HG03095 (cell line): ENCODE measurements at regions not wholly inside any gene's neighbourhood (a gene's known extent, or its start where the extent isn't known, plus 50 kb on each side); places are given as distances from the start of the nearest gene placed in this dataset.
"Not testable (repeated sequence)": the region's sequence is repeated elsewhere in the genome, so short reads cannot be mapped to it uniquely, and the experiment has no call there.

Experiments used
- ATAC-seq: cut with Tn5 transposase; IDR thresholded peaks from one replicate; pipeline ENCODE4 v1.9.1; 2021; ENCODE audit warnings: moderate library complexity; ENCODE audit not compliant: unreplicated experiment

DNA sequence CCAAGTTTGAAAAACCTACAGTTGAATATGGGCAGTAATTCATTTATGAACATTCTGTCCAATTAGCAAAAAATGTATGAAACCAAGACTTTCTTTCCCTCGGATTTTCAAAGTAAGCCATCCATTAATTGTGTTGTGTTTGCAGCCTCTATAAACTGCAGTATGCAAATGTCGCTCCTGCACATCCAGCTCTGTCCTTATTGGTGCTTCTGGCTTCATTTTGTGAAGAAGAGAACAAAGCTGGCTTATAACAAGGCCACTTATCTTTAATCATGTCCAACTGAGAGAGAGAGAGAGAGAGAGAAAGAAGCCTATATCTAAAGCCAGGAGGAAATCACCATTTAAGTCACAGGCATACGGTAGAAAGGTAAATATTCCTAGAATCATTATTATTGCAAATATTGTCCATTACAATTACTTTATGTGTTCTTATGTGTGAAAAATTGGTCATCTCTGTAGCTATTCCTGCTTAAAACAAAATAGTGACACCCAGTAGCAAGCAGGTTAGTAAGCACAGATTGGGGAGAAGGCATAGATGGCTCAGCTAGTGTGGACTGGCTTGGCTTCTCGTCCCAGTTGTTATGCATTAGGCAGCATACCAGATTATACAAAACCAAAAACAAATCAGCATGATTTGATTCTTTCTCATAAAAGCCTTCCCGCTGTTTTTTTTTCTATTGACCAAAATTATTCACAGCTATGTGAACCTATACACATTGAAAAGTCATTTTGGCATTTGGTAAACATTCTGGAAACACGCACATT, 726.4 kb upstream of the SOX11 start:
- no peak for ATAC-seq

DNA sequence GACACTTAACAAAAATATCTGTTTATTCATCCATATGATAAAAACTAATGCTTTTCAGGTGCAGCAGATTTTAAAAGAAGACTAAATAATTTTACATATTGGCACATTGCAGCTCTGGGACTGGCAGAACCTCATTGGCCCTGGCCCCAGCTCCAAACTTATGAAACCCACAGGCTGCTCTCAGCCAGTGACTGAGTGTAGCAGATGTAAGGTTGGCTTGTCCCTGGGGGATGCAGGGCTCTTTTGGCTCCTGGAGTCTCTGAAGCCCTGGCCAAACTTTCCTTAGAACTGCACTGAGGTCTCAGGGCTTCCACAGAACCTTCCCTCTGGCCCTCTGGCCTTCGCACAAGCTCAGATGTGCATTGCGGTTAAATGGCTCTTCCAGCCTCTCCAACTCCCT, 725.0 kb upstream of the SOX11 start:
- ATAC-seq, result no peak

- no peak for ATAC-seq
Measured at GRCh38 chr2:4972472-4972871, 719.7 kb upstream of the SOX11 start.

GRCh38 chr2:4973354-4973753, 718.8 kb upstream of the SOX11 start:
- no peak for ATAC-seq

- no peak for ATAC-seq
Measured at GRCh38 chr2:4973973-4974372, 718.2 kb upstream of the SOX11 start.

DNA sequence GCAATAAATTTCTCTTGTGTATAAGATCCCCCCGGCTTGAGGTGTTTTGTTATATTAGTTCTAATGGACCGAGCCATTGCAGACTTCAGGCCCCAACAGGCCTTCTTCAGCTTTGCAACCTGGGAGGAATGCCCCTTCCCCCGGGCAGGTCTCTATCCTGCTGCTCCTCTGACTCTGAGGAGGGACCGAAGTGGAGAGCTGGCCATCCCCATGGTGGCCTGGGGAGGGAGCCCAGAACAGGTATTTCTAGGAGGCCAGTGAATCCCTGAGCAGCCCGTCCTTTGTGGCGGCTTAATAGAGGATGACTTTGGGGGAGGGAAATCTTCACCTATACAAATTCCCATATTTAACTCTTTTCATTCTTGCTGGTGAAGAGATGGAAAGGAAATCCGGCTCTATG, 715.8 kb upstream of the SOX11 start:
- no peak for ATAC-seq

GRCh38 chr2:4979111-4979510, 713.1 kb upstream of the SOX11 start:
- no peak for ATAC-seq

- ATAC-seq, result no peak
Measured at GRCh38 chr2:4980995-4981394, 711.2 kb upstream of the SOX11 start.

- ATAC-seq, result no peak
Measured at GRCh38 chr2:4981802-4982409, 710.3 kb upstream of the SOX11 start.

GRCh38 chr2:4988444-4988843, 703.7 kb upstream of the SOX11 start:
- not testable (repeated sequence) for ATAC-seq

DNA sequence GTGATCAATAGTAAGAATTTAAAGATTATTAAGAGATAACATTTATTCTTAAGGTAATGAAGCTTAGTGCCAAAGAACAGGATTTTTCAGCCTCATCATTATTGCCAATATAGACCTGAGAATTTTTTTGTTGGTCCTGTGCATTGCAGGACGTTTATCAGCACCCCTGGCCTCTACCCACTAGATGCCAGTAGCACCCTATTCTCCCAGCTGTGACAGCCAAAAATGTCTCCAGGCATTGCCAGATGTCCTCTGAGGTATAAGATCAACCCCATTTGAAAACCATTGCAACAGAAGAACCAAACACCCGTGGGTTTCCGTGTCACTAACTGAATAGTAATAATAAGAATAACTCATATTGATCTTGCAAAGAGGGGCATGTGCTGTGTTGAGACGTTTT, 700.0 kb upstream of the SOX11 start:
- no peak for ATAC-seq

DNA sequence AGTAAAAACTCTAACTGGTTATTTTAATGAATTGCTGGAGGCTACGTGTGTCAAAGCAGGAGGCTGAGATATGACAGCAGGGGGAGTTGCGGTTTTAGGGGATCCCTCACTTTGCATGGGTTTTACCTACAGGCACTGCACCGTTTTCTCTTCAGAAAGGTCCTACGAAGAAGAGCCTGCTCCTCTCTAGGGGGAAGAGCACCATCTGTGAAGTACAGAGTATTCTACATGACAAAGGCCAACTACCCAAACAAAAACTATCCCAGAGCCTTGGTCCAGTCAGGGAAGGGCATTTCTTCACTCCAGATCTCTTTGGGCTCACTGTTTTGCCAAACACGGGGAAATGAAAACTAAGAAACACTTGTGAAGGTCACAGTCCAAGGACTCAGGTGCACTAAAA, 696.7 kb upstream of the SOX11 start:
- no peak for ATAC-seq

DNA sequence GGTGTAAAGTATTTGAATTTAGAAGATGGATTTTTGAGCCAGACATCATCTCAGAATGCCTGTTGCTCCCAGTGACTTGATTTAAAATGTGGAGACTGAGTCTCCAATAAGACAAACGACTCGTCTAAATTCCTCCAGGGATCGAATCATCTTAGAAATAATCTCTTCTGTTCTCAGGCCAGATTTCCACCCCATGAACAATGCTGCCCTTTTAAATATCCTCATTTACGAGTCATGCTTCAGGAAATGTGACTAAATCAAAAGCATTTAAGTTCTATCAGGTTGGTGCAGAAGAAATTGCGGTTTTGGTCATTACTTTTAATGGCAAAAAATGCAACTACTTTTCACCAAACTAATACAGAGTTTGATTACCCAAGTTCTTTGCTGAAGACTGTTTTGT, 684.6 kb upstream of the SOX11 start:
- ATAC-seq, result no peak

GRCh38 chr2:5019324-5019723, 672.9 kb upstream of the SOX11 start:
- ATAC-seq, result no peak

DNA sequence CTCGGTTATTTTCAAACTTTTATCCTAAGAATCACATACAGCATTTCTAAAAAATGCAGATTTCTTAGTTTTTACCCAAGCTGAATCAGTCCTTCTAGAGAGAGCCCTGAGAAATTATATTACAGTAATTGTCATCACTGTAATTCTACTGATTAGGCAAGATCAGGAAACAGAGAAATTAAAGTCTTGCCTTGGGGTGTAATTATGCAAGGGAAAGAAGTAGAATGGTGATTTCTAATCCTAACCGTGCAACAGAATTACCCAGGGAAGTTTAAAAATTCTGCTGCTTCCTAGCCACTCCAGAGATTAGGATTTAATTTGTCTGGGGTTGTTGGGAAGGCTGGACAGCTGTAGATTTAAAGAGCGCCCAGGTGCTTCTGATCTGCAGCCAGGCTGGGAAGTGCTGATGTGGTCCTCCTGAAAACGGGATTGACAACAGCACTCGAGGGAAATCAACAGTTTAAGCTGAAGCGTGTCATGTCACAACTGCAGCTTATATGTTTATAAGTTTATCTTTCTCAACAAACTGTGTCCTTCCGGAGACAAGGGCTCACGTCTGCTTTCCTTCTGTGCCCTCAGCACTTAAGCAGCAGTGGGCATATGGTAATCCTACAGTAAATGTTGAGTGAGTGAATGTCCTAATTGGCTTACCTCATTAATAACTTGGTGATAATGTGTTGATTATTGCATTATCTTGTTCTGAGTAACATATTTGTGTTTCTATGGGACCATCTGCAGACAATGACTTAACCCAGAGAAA, 671.9 kb upstream of the SOX11 start:
- no peak for ATAC-seq

DNA sequence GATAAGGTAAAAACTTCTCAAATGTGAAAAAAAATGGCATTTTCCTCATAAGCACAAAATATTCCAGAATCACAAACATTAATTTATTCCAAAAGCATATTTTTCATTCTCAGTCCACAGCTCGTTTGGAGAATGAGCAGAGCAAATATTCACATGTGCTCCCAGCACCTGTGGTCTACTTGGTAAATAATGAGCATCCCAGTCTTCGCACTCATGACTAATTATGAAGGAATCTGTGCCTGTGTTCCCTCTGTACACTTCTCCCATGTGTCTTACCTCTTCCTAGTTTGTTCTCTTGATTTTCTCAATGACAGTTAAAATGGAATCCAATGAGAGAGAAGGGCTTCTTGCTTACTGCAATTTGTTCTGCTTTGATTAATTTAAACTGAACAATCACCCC, 671.0 kb upstream of the SOX11 start:
- ATAC-seq, result no peak

- ATAC-seq, result no peak
Measured at GRCh38 chr2:5022061-5022460, 670.1 kb upstream of the SOX11 start.

GRCh38 chr2:5022708-5023635, 669.2 kb upstream of the SOX11 start:
- ATAC-seq, result not testable (repeated sequence)

DNA sequence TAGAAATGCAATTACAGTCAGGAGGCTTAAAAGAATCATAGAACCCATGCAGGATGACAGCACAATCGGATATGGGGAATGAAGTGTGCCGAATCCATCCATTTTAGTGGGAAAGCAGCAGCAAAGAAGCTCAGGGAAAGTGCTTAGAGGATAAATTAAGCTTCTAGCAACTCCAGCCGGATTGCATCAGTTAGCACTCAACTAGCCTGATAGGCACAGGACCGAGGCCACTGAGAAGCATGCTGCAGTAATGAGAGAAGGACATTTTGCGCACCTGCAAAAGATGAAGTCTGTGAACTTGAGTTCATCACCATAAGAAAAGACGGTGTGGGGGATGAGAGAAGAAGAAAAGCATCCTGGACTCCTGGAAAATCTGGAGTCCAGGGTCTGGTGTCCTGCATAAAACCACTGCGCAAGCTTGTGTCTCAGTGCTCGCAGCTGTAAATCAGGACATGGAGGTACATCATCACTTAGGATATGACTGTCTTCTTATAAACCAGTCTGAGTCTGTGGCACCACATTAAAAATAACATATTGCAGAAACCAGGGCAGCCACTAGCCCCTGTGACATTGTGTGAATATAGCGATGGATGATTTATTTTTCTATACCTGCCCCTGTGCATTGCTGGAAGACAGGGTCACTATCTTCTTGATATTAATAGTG, 665.5 kb upstream of the SOX11 start:
- no peak for ATAC-seq

- no peak for ATAC-seq
Measured at GRCh38 chr2:5035057-5035488, 657.1 kb upstream of the SOX11 start.
